ENCODE measurements at regions not wholly inside any gene's neighbourhood (a gene's known extent, or its start where the extent isn't known, plus 50 kb on each side); places are given as distances from the start of the nearest gene placed in this dataset.

DNA sequence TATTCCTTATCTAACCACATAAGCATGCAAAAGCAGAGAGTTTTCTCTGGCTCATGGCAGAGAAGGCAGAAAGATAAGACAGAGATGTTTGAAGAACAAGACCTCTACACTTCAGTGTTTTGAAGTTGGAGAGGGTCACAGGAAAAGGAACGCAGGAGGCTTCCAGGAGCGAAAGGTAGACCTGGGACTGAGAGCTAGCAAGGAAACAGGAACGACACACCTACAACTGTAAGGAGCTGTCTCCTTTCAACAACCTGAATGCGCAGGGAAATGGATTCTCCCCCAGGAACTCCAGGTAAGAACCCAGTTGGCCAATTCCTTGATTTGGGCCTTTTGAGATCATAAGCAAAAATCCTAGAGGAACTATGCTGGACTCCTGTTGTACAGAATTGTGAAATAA is 746.6 kb upstream of the DDX18 start:
- TF ChIP-seq, protein P1, sequence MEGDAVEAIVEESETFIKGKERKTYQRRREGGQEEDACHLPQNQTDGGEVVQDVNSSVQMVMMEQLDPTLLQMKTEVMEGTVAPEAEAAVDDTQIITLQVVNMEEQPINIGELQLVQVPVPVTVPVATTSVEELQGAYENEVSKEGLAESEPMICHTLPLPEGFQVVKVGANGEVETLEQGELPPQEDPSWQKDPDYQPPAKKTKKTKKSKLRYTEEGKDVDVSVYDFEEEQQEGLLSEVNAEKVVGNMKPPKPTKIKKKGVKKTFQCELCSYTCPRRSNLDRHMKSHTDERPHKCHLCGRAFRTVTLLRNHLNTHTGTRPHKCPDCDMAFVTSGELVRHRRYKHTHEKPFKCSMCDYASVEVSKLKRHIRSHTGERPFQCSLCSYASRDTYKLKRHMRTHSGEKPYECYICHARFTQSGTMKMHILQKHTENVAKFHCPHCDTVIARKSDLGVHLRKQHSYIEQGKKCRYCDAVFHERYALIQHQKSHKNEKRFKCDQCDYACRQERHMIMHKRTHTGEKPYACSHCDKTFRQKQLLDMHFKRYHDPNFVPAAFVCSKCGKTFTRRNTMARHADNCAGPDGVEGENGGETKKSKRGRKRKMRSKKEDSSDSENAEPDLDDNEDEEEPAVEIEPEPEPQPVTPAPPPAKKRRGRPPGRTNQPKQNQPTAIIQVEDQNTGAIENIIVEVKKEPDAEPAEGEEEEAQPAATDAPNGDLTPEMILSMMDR (IDR thresholded peaks at IDR 0.05; ENCODE audit: low read depth, low read length) = no peak
- TF ChIP-seq EZH2phosphoT487 (IDR thresholded peaks at IDR 0.05; ENCODE audit: low read depth) = no peak

Data from OCI-LY3 (cell line).